ENCODE measurements at regions not wholly inside any gene's neighbourhood (a gene's known extent, or its start where the extent isn't known, plus 50 kb on each side); places are given as distances from the start of the nearest gene placed in this dataset.

DNA sequence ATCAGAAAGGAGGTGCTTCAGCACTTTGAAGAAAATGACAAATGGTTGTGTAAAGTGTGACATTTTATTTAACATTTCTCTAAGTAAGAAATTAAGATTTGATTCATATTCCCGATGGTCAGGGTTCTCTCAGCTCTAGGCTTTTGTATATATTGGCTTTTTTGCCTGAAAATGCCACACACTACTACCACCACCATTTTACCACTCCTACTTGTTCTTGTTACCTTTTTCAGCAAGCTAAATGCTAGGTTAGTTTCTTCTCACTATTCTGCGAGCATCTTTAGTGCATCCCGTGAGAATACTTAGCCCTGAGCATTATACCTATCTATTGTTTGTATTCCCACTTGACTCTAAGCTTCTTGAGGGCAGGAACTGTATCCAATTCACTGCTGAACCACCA lies 177.6 kb upstream of the MTNR1B start:
- no peak overlapping the region for H3K27ac ChIP-seq (ENCODE audit: low read depth, low read length)
- no peaks in the 10 kb centered on the region for H3K27me3 ChIP-seq (ENCODE audit: control insufficient read depth in 5 of 5, insufficient read depth in 4 of 5, low read length in 5 of 5)
- H3K4me3 ChIP-seq (ENCODE audit: low read depth in 1 of 5, low read length in 5 of 5) = no peak overlapping the region
- H3K9me3 ChIP-seq (ENCODE audit: control insufficient read depth in 5 of 5, low read length in 5 of 5) = no peaks in the 10 kb centered on the region
- H3K36me3 ChIP-seq (ENCODE audit: control insufficient read depth in 5 of 5, insufficient read depth in 5 of 5, low read length in 5 of 5) = no peaks in the 10 kb centered on the region
- H3K4me1 ChIP-seq (ENCODE audit: control insufficient read depth in 5 of 5, insufficient read depth in 5 of 5, low read length in 5 of 5) = no peaks in the 10 kb centered on the region
- no peak overlapping the region for H3K9ac ChIP-seq (ENCODE audit: low read length in 5 of 5)

DNA sequence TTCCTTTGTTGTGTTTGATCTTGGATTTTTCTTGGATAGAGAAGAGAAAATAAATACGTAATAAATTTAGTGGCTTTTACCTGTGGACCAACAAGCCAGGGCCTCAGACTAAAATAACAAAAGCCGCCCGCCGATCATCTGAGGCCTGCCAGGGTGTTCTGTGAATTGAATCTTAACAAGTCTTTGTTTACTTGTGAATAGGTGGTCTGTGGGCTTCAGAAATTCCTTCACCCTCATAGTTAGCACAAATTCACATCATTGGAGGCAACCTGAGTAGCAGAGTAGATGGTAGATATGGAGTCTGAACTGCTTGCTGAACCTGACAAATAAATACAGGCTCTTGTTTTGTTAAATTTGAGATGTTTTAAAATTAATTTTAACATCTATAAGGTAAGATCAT lies 176.3 kb upstream of the MTNR1B start:
- Histone ChIP-seq H3K9ac (ENCODE audit: low read length in 5 of 5) (no peak overlapping the region), H3K4me3 (ENCODE audit: low read depth in 1 of 5, low read length in 5 of 5) (no peak overlapping the region), H3K9me3 (ENCODE audit: control insufficient read depth in 5 of 5, low read length in 5 of 5) (no peaks in the 10 kb centered on the region), H3K4me1 (ENCODE audit: control insufficient read depth in 5 of 5, insufficient read depth in 5 of 5, low read length in 5 of 5) (no peaks in the 10 kb centered on the region), H3K27me3 (ENCODE audit: control insufficient read depth in 5 of 5, insufficient read depth in 4 of 5, low read length in 5 of 5) (no peaks in the 10 kb centered on the region), H3K36me3 (ENCODE audit: control insufficient read depth in 5 of 5, insufficient read depth in 5 of 5, low read length in 5 of 5) (no peaks in the 10 kb centered on the region), H3K27ac (ENCODE audit: low read depth, low read length) (no peak overlapping the region)

DNA sequence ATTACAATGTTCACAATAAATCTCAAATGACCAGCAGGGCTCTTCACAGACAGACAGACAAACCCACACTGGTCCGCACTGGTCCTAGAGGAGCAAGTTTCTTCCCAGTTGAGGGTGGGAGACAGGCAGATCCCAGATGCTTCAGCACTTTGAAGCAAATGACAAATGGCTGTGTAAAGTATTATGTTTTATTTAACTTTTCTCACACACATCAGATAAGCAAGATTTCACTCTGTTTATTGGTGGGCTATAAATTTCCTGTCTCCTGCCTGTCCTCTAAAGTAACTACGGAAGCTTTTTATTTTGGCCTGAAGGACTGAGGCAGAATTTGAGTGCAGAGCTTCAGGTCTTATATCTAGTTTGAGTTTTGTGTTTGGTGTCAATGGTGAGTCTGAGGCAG lies 174.7 kb upstream of the MTNR1B start:
- no peaks in the 10 kb centered on the region for H3K4me1 ChIP-seq (ENCODE audit: control insufficient read depth in 5 of 5, insufficient read depth in 5 of 5, low read length in 5 of 5)
- H3K9me3 ChIP-seq (ENCODE audit: control insufficient read depth in 5 of 5, low read length in 5 of 5) = peaks cover 0 to 2% (median 0%) of the 10 kb centered on the region in 5 donors
- H3K4me3 ChIP-seq (ENCODE audit: low read depth in 1 of 5, low read length in 5 of 5) = no peak overlapping the region
- no peak overlapping the region for H3K27ac ChIP-seq (ENCODE audit: low read depth, low read length)
- no peak overlapping the region for H3K9ac ChIP-seq (ENCODE audit: low read length in 5 of 5)
- no peaks in the 10 kb centered on the region for H3K27me3 ChIP-seq (ENCODE audit: control insufficient read depth in 5 of 5, insufficient read depth in 4 of 5, low read length in 5 of 5)
- H3K36me3 ChIP-seq (ENCODE audit: control insufficient read depth in 5 of 5, insufficient read depth in 5 of 5, low read length in 5 of 5) = no peaks in the 10 kb centered on the region

DNA sequence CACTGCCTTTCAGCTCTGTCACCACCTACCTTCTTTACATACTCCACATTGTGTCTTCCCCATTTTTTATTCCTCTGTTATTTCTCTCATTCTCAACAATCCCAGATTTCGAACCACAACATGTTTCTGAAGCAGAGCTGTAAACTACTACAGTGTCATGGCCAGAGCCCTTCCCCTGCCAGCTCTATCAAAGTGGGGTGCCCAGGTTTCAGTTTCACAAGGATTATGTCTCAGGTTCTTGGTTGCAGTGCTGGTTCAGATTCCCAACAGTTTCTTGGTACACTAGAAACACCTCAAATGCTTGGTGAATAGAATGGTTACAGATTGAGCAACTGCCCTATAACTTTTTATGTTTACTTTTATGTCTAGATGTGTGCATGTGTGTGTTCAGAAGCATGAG lies 172.7 kb upstream of the MTNR1B start:
- H3K36me3 ChIP-seq (ENCODE audit: control insufficient read depth in 5 of 5, insufficient read depth in 5 of 5, low read length in 5 of 5) = no peaks in the 10 kb centered on the region
- no peaks in the 10 kb centered on the region for H3K4me1 ChIP-seq (ENCODE audit: control insufficient read depth in 5 of 5, insufficient read depth in 5 of 5, low read length in 5 of 5)
- no peak overlapping the region for H3K9ac ChIP-seq (ENCODE audit: low read length in 5 of 5)
- no peak overlapping the region for H3K4me3 ChIP-seq (ENCODE audit: low read depth in 1 of 5, low read length in 5 of 5)
- no peak overlapping the region for H3K27ac ChIP-seq (ENCODE audit: low read depth, low read length)
- H3K27me3 ChIP-seq (ENCODE audit: control insufficient read depth in 5 of 5, insufficient read depth in 4 of 5, low read length in 5 of 5) = no peaks in the 10 kb centered on the region
- peaks cover 0 to 2% (median 0%) of the 10 kb centered on the region in 5 donors for H3K9me3 ChIP-seq (ENCODE audit: control insufficient read depth in 5 of 5, low read length in 5 of 5)

DNA sequence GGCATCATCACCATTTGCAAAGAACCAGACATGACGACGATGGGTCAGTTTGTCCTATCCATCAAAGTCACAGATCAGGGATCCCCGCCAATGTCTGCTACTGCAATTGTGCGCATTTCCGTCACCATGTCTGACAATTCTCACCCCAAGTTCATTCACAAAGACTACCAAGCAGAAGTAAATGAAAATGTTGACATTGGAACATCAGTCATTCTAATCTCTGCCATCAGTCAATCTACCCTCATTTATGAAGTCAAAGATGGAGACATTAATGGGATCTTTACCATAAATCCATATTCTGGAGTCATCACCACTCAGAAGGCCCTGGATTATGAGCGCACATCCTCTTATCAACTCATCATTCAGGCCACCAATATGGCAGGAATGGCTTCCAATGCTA lies 171.6 kb upstream of the MTNR1B start:
- Histone ChIP-seq H3K9ac (ENCODE audit: low read length in 5 of 5) (no peak overlapping the region), H3K36me3 (ENCODE audit: control insufficient read depth in 5 of 5, insufficient read depth in 5 of 5, low read length in 5 of 5) (no peaks in the 10 kb centered on the region), H3K27me3 (ENCODE audit: control insufficient read depth in 5 of 5, insufficient read depth in 4 of 5, low read length in 5 of 5) (no peaks in the 10 kb centered on the region), H3K27ac (ENCODE audit: low read depth, low read length) (no peak overlapping the region), H3K9me3 (ENCODE audit: control insufficient read depth in 5 of 5, low read length in 5 of 5) (peaks cover 0 to 2% (median 0%) of the 10 kb centered on the region in 5 donors), H3K4me1 (ENCODE audit: control insufficient read depth in 5 of 5, insufficient read depth in 5 of 5, low read length in 5 of 5) (no peaks in the 10 kb centered on the region), H3K4me3 (ENCODE audit: low read depth in 1 of 5, low read length in 5 of 5) (no peak overlapping the region)

DNA sequence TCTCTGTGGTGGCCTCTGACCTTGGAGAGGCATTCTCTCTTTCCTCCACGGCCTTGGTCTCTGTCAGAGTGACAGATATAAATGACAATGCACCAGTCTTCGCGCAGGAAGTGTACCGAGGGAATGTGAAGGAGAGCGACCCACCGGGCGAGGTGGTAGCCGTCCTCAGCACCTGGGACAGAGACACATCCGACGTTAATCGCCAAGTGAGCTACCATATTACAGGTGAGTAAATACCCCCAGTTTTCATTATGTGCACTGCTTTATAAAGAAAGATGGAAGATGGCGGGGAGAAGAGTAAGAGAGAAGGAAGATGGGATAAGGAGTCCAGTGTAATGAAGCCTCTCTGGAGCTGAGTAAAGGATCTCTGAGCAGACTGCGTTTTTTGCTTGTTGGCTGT lies 167.8 kb upstream of the MTNR1B start:
- Histone ChIP-seq H3K4me3 (ENCODE audit: low read depth in 1 of 5, low read length in 5 of 5) (no peak overlapping the region), H3K27me3 (ENCODE audit: control insufficient read depth in 5 of 5, insufficient read depth in 4 of 5, low read length in 5 of 5) (no peaks in the 10 kb centered on the region), H3K27ac (ENCODE audit: low read depth, low read length) (no peak overlapping the region), H3K9me3 (ENCODE audit: control insufficient read depth in 5 of 5, low read length in 5 of 5) (peaks cover 0 to 2% (median 0%) of the 10 kb centered on the region in 5 donors), H3K4me1 (ENCODE audit: control insufficient read depth in 5 of 5, insufficient read depth in 5 of 5, low read length in 5 of 5) (no peaks in the 10 kb centered on the region), H3K36me3 (ENCODE audit: control insufficient read depth in 5 of 5, insufficient read depth in 5 of 5, low read length in 5 of 5) (no peaks in the 10 kb centered on the region), H3K9ac (ENCODE audit: low read length in 5 of 5) (no peak overlapping the region)

DNA sequence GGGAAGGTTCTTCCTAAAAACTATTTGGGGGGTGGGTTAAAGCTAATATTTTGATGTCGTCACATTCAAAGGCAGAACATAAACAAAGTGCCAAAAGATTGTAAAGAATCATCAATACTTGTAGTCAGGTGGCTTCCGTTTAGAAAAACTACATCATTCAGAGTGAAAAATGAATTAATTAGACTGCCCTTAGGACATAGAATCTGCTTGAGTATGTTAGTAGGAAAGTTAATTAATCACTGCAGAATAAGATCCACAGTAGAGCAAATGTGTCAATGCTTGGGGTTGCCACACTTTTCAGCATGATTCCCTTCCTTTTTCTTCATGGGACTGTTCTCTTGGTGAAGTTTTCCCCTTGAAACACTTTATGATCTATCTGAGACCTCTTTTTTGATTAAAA lies 166.8 kb upstream of the MTNR1B start:
- H3K4me3 ChIP-seq (ENCODE audit: low read depth in 1 of 5, low read length in 5 of 5) = no peak overlapping the region
- peaks cover 0 to 2% (median 0%) of the 10 kb centered on the region in 5 donors for H3K9me3 ChIP-seq (ENCODE audit: control insufficient read depth in 5 of 5, low read length in 5 of 5)
- H3K27ac ChIP-seq (ENCODE audit: low read depth, low read length) = no peak overlapping the region
- no peak overlapping the region for H3K9ac ChIP-seq (ENCODE audit: low read length in 5 of 5)
- H3K36me3 ChIP-seq (ENCODE audit: control insufficient read depth in 5 of 5, insufficient read depth in 5 of 5, low read length in 5 of 5) = no peaks in the 10 kb centered on the region
- no peaks in the 10 kb centered on the region for H3K27me3 ChIP-seq (ENCODE audit: control insufficient read depth in 5 of 5, insufficient read depth in 4 of 5, low read length in 5 of 5)
- no peaks in the 10 kb centered on the region for H3K4me1 ChIP-seq (ENCODE audit: control insufficient read depth in 5 of 5, insufficient read depth in 5 of 5, low read length in 5 of 5)

DNA sequence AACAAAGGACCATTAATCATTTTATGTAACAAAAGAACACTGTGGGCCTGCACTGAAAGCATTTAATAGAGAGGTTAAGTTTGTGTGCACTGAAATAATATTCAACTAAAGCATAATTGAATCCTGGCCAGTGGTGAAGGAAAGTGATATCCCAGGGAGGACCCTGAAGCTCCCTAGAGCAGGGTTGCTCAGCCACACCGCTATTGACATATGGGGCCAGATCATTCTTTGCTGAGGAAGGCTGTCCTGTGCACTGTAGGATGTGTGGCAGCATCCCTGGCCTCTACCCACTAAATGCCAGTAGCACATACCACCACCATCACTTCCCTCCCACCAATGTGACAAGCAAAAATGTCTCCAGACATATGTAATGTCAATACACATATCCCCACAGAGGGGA lies 166.1 kb upstream of the MTNR1B start:
- no peaks in the 10 kb centered on the region for H3K4me1 ChIP-seq (ENCODE audit: control insufficient read depth in 5 of 5, insufficient read depth in 5 of 5, low read length in 5 of 5)
- H3K9ac ChIP-seq (ENCODE audit: low read length in 5 of 5) = no peak overlapping the region
- H3K36me3 ChIP-seq (ENCODE audit: control insufficient read depth in 5 of 5, insufficient read depth in 5 of 5, low read length in 5 of 5) = no peaks in the 10 kb centered on the region

DNA sequence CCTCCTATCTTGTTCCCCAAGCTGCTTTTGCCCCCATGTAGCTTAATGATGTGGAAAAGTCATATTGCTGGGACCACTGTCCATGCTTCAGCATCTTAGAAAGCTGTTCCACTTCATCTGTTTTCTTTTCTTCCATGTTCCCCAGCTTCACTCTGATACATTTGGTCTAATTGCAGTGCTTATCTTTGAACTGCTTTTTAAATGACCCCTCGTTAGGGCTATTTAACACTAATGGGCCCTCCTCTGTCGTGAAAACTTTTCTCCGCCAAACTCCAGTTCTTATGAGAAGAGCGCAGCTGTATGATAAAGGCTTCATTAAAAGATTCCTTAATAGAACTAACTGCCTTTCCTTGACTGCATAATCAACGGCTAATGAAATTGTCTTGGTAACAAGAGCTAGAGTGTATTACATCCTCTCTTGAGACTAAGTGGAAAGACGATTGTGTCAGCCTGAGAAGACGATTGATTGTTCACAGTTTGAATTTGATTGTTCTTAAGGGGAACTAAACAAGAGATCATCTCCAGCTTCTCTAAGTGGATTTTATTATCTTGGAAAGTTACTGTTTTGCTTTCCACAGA lies 165.0 kb upstream of the MTNR1B start:
- Histone ChIP-seq H3K36me3 (ENCODE audit: control insufficient read depth in 5 of 5, insufficient read depth in 5 of 5, low read length in 5 of 5) (no peaks in the 10 kb centered on the region), H3K4me1 (ENCODE audit: control insufficient read depth in 5 of 5, insufficient read depth in 5 of 5, low read length in 5 of 5) (no peaks in the 10 kb centered on the region), H3K27ac (ENCODE audit: low read depth, low read length) (no peak overlapping the region), H3K27me3 (ENCODE audit: control insufficient read depth in 5 of 5, insufficient read depth in 4 of 5, low read length in 5 of 5) (no peaks in the 10 kb centered on the region), H3K9ac (ENCODE audit: low read length in 5 of 5) (no peak overlapping the region), H3K4me3 (ENCODE audit: low read depth in 1 of 5, low read length in 5 of 5) (no peak overlapping the region), H3K9me3 (ENCODE audit: control insufficient read depth in 5 of 5, low read length in 5 of 5) (peaks cover 0 to 2% (median 0%) of the 10 kb centered on the region in 5 donors)

More for the DNA sequence above, 166.1 kb upstream of the MTNR1B start:
- no peak overlapping the region for H3K4me3 ChIP-seq (ENCODE audit: low read depth in 1 of 5, low read length in 5 of 5)
- H3K27ac ChIP-seq (ENCODE audit: low read depth, low read length) = no peak overlapping the region
- peaks cover 0 to 2% (median 0%) of the 10 kb centered on the region in 5 donors for H3K9me3 ChIP-seq (ENCODE audit: control insufficient read depth in 5 of 5, low read length in 5 of 5)
- no peaks in the 10 kb centered on the region for H3K27me3 ChIP-seq (ENCODE audit: control insufficient read depth in 5 of 5, insufficient read depth in 4 of 5, low read length in 5 of 5)

DNA sequence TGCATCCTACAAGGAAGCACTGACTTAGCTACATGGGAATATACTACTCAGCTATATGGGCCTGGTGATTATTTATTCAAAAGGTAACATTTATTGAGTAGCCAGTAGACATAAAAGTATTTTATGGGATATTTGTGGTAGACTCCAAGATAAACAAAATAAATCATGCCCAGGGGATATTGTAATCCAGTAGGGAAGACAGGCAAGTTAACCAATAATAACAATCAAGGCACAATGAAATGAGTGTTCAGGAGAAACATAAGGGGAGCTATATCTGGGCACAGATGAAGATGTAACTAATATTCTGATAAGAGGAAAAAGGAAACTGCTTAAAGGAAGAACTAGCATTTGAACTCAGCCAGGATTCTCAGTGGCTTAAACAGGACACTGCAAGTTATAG lies 161.4 kb upstream of the MTNR1B start:
- Histone ChIP-seq H3K4me1 (ENCODE audit: control insufficient read depth in 5 of 5, insufficient read depth in 5 of 5, low read length in 5 of 5) (no peaks in the 10 kb centered on the region), H3K27me3 (ENCODE audit: control insufficient read depth in 5 of 5, insufficient read depth in 4 of 5, low read length in 5 of 5) (no peaks in the 10 kb centered on the region), H3K27ac (ENCODE audit: low read depth, low read length) (no peak overlapping the region), H3K36me3 (ENCODE audit: control insufficient read depth in 5 of 5, insufficient read depth in 5 of 5, low read length in 5 of 5) (no peaks in the 10 kb centered on the region), H3K9me3 (ENCODE audit: control insufficient read depth in 5 of 5, low read length in 5 of 5) (no peaks in the 10 kb centered on the region), H3K4me3 (ENCODE audit: low read depth in 1 of 5, low read length in 5 of 5) (no peak overlapping the region), H3K9ac (ENCODE audit: low read length in 5 of 5) (no peak overlapping the region)
